SK-N-SH treated with all-trans-retinoic acid at 6 μM for 48 hours (cell line): ENCODE measurements at regions not wholly inside any gene's neighbourhood (a gene's known extent, or its start where the extent isn't known, plus 50 kb on each side); places are given as distances from the start of the nearest gene placed in this dataset.

Source experiments
- BACH2 ChIP-seq: fragments of 250-450 bp; sonication (Bioruptor Pico); IDR thresholded peaks from 2 replicates; pipeline ENCODE4 v1.9.0; 2021; ENCODE audit warnings: mild to moderate bottlenecking, borderline replicate concordance
- OSR1 ChIP-seq: fragments of 250-450 bp; sonication (Bioruptor Pico); IDR thresholded peaks from 2 replicates; pipeline ENCODE4 v1.8.0; 2022; ENCODE audit warnings: moderate library complexity, mild to moderate bottlenecking, inconsistent platforms
- RARB ChIP-seq: fragments of 250-450 bp; sonication (Bioruptor Pico); IDR thresholded peaks from 2 replicates; pipeline ENCODE4 v1.8.0; 2021; ENCODE audit warnings: mild to moderate bottlenecking, moderate library complexity
- TSHZ2 ChIP-seq: fragments of 250-450 bp; sonication (Bioruptor Pico); IDR thresholded peaks from 2 replicates; pipeline ENCODE4 v1.5.0; 2020; ENCODE audit warnings: mild to moderate bottlenecking, moderate library complexity
- TF ChIP-seq, protein P1 (sequence below): fragments of 250-450 bp; sonication (Bioruptor Pico); IDR thresholded peaks from 2 replicates; pipeline ENCODE4 v1.5.1; 2020; ENCODE audit warnings: low read depth, mild to moderate bottlenecking, moderate library complexity
- TF ChIP-seq, protein P2 (sequence below): fragments of 250-450 bp; sonication (Bioruptor Pico); IDR thresholded peaks from 2 replicates; pipeline ENCODE4 v1.8.0; 2020; ENCODE audit warnings: mild to moderate bottlenecking, moderate library complexity, borderline replicate concordance

- TF ChIP-seq OSR1 (CRISPR knock-in tag) (no peak), RARB (no peak), TSHZ2 (CRISPR knock-in tag) (no peak), BACH2 (CRISPR knock-in tag) (no peak)
- TF ChIP-seq, protein P1, sequence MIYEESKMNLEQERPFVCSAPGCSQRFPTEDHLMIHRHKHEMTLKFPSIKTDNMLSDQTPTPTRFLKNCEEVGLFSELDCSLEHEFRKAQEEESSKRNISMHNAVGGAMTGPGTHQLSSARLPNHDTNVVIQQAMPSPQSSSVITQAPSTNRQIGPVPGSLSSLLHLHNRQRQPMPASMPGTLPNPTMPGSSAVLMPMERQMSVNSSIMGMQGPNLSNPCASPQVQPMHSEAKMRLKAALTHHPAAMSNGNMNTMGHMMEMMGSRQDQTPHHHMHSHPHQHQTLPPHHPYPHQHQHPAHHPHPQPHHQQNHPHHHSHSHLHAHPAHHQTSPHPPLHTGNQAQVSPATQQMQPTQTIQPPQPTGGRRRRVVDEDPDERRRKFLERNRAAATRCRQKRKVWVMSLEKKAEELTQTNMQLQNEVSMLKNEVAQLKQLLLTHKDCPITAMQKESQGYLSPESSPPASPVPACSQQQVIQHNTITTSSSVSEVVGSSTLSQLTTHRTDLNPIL (CRISPR knock-in tag), result no peak
- TF ChIP-seq, protein P2, sequence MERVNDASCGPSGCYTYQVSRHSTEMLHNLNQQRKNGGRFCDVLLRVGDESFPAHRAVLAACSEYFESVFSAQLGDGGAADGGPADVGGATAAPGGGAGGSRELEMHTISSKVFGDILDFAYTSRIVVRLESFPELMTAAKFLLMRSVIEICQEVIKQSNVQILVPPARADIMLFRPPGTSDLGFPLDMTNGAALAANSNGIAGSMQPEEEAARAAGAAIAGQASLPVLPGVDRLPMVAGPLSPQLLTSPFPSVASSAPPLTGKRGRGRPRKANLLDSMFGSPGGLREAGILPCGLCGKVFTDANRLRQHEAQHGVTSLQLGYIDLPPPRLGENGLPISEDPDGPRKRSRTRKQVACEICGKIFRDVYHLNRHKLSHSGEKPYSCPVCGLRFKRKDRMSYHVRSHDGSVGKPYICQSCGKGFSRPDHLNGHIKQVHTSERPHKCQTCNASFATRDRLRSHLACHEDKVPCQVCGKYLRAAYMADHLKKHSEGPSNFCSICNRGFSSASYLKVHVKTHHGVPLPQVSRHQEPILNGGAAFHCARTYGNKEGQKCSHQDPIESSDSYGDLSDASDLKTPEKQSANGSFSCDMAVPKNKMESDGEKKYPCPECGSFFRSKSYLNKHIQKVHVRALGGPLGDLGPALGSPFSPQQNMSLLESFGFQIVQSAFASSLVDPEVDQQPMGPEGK, result no peak
Measured at GRCh38 chr2:140057928-140058327, 1277.7 kb upstream of the NXPH2 start.
